B cell (primary cell): ENCODE measurements at regions not wholly inside any gene's neighbourhood (a gene's known extent, or its start where the extent isn't known, plus 50 kb on each side); places are given as distances from the start of the nearest gene placed in this dataset.

Source experiments
- ATAC-seq: fragments of 200-7000 bp; cut with Tn5 transposase; one replicate; pipeline ENCODE4 v1.10.0; 2021; ENCODE audit warnings: low read depth, mild to moderate bottlenecking, moderate number of reproducible peaks, moderate library complexity
- CTCF ChIA-PET: fragments of 350-600 bp; sonication (Branson Sonifier 250); formaldehyde crosslinking; loops from one replicate; lab custom pipeline; 2021; ENCODE audit warnings: antibody characterized with exemption, inconsistent platforms; lab: Charles Lee
- POLR2A ChIA-PET: fragments of 350-600 bp; sonication (Branson Sonifier 250); formaldehyde crosslinking; loops from one replicate; lab custom pipeline; 2021; ENCODE audit warnings: antibody characterized with exemption; lab: Charles Lee
- DNase-seq: peaks from one replicate; pipeline ENCODE4 v3.0.0; 2013
- H2AFZ ChIP-seq: 2 replicates; pipeline ENCODE4 v1.6.1; 2012; ENCODE audit warnings: mild to moderate bottlenecking, low read depth, low read length; ENCODE audit not compliant: insufficient read depth, poor library complexity, severe bottlenecking
- H3K27ac ChIP-seq, 2 donors: 1 replicate in 1 of 2; 2 replicates in 1 of 2; pipeline ENCODE4 v1.5.1; 2012 to 2013; ENCODE audit warnings: low read length in 2 of 2, mild to moderate bottlenecking in 2 of 2, moderate library complexity in 1 of 2
- H3K27me3 ChIP-seq, 4 experiments: fragments of 200-600 bp in 1 of 4; sonication (generic) in 1 of 4; replicated peaks in 1 of 4; 1 replicate in 2 of 4; 2 replicates in 2 of 4; pipeline versions ENCODE4 v1.6.1 to v1.7.0; 2013 to 2016; ENCODE audit warnings: low read length in 3 of 4, mild to moderate bottlenecking in 2 of 4, mixed read lengths in 1 of 4, moderate library complexity in 1 of 4; ENCODE audit not compliant: insufficient read depth in 4 of 4, control insufficient read depth in 3 of 4; ENCODE audit errors: control extremely low read depth in 1 of 4
- H3K36me3 ChIP-seq, 2 experiments: replicated peaks in 1 of 2; 1 replicate in 1 of 2; 2 replicates in 1 of 2; pipeline versions ENCODE4 v1.6.1 to v1.7.1; 2013; ENCODE audit warnings: low read length in 1 of 2; ENCODE audit not compliant: insufficient read depth in 2 of 2, control insufficient read depth in 1 of 2; ENCODE audit errors: control extremely low read depth in 1 of 2, extremely low read depth in 1 of 2
- H3K4me1 ChIP-seq, 2 donors: fragments of 200-600 bp in 1 of 2; sonication (generic) in 1 of 2; 1 replicate in 1 of 2; 2 replicates in 1 of 2; pipeline versions ENCODE4 v1.5.1 to v1.6.1; 2013 to 2017; ENCODE audit warnings: low read length in 2 of 2; ENCODE audit not compliant: control insufficient read depth in 2 of 2, insufficient read depth in 2 of 2
- H3K4me2 ChIP-seq: replicated peaks from 2 replicates; pipeline ENCODE3; 2012; ENCODE audit warnings: mild to moderate bottlenecking, low read depth, low read length; ENCODE audit not compliant: poor library complexity, severe bottlenecking
- H3K4me3 ChIP-seq, 5 experiments: fragments of 200-600 bp in 1 of 5; sonication (generic) in 1 of 5; 1 replicate in 3 of 5; 2 replicates in 2 of 5; pipeline versions ENCODE4 v1.5.1 to v1.7.0; 2011 to 2016; ENCODE audit warnings: low read length in 4 of 5, mild to moderate bottlenecking in 4 of 5, low read depth in 2 of 5, control low read depth in 1 of 5, moderate library complexity in 1 of 5; ENCODE audit not compliant: insufficient read depth in 1 of 5; ENCODE audit errors: control extremely low read depth in 1 of 5, extremely low read depth in 1 of 5
- H3K79me2 ChIP-seq: fragments of 200-600 bp; sonication (generic); one replicate; pipeline ENCODE4 v1.6.0; 2016; ENCODE audit warnings: low read length; ENCODE audit not compliant: control insufficient read depth, insufficient read depth
- H3K9ac ChIP-seq: fragments of 200-600 bp; sonication (generic); 2 replicates; pipeline ENCODE4 v1.6.1; 2017; ENCODE audit warnings: mild to moderate bottlenecking, low read length, moderate library complexity
- H3K9me3 ChIP-seq, 3 donors: one replicate each; pipeline versions ENCODE4 v1.6.1 to v1.7.1; 2013; ENCODE audit warnings: low read length in 2 of 3; ENCODE audit not compliant: control insufficient read depth in 2 of 3, insufficient read depth in 1 of 3; ENCODE audit errors: control extremely low read depth in 1 of 3
- H4K20me1 ChIP-seq: 2 replicates; pipeline ENCODE4 v1.6.0; 2012; ENCODE audit warnings: mild to moderate bottlenecking, low read length; ENCODE audit not compliant: insufficient read depth, control insufficient read depth, poor library complexity, severe bottlenecking
- H3K27ac Mint-ChIP-seq: one replicate; pipeline ENCODE4 v1.8.0; 2021; ENCODE audit warnings: mixed read lengths
- H3K27me3 Mint-ChIP-seq: one replicate; pipeline ENCODE4 v1.8.0; 2021; ENCODE audit warnings: mixed read lengths
- H3K4me1 Mint-ChIP-seq: one replicate; pipeline ENCODE4 v1.8.0; 2021; ENCODE audit warnings: mixed read lengths
- H3K4me3 Mint-ChIP-seq: one replicate; pipeline ENCODE4 v1.8.0; 2021; ENCODE audit warnings: mixed read lengths
- H3K9me3 Mint-ChIP-seq: one replicate; pipeline ENCODE4 v1.8.0; 2022; ENCODE audit warnings: mixed read lengths; ENCODE audit not compliant: insufficient read depth
- EZH2 ChIP-seq: IDR thresholded peaks from 2 replicates; pipeline ENCODE4 v1.6.1; 2012; ENCODE audit warnings: borderline replicate concordance, low read depth, mild to moderate bottlenecking, moderate library complexity, low read length; ENCODE audit not compliant: insufficient read depth, poor library complexity, severe bottlenecking
- WGBS: methylation state at CpG from one replicate; pipeline ENCODE4 v1.1.5; 2013; ENCODE audit warnings: missing lambda C conversion rate; ENCODE audit not compliant: insufficient coverage; 5-methylcytosine and 5-hydroxymethylcytosine counted together
- intact Hi-C: fragments of 100-400 bp; cut with micrococcal nuclease; formaldehyde crosslinking; loops from one replicate; pipeline ENCODE4 v1.10.0; 2022
- TF ChIP-seq, protein P1 (sequence below): fragments of 200-600 bp; IDR thresholded peaks from one replicate; pipeline ENCODE4 v1.8.0; 2022; ENCODE audit warnings: antibody characterized with exemption, mild to moderate bottlenecking

DNA sequence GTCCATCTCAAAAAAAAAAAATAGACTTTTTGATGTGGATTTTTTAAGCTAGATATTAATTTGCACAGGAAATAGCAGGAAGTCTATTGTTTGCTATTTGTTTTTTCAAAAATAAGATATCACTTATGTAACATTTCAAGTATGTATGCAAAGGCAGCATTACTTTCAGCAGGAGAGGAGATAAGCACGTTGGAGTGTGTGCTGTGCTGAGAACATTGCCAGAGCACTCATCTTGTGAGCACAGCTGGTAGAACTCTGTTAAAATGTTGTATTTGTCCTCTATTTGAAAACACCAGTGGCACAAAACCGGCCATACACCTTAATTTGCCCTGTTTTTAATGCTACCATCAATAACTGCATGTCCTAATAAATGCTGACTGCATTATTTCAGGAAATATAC lies 1061.9 kb upstream of the CDH18 start:
- H3K4me1 ChIP-seq, result no peaks in the 10 kb centered on the region
- no peak overlapping the region for H3K4me2 ChIP-seq
- H3K79me2 ChIP-seq, result no peaks in the 10 kb centered on the region
- no peak overlapping the region for H3K4me3 Mint-ChIP-seq
- ATAC-seq (no peak), DNase-seq (no peak)
- intact Hi-C loops, result loop anchor here (10.0 kb wide), 1 partner anchor 75 kb away; no protein-coding TSS in a partner anchor
- H4K20me1 ChIP-seq, result no peaks in the 10 kb centered on the region
- H3K27me3 ChIP-seq, result no peaks in the 10 kb centered on the region
- H3K27ac Mint-ChIP-seq, result no peak overlapping the region
- no peak overlapping the region for H3K27ac ChIP-seq
- CTCF ChIA-PET, result no interaction called here
- no peak overlapping the region for H3K9ac ChIP-seq
- H3K36me3 ChIP-seq, result no peaks in the 10 kb centered on the region
- no peak for TF ChIP-seq EZH2
- TF ChIP-seq, protein P1, sequence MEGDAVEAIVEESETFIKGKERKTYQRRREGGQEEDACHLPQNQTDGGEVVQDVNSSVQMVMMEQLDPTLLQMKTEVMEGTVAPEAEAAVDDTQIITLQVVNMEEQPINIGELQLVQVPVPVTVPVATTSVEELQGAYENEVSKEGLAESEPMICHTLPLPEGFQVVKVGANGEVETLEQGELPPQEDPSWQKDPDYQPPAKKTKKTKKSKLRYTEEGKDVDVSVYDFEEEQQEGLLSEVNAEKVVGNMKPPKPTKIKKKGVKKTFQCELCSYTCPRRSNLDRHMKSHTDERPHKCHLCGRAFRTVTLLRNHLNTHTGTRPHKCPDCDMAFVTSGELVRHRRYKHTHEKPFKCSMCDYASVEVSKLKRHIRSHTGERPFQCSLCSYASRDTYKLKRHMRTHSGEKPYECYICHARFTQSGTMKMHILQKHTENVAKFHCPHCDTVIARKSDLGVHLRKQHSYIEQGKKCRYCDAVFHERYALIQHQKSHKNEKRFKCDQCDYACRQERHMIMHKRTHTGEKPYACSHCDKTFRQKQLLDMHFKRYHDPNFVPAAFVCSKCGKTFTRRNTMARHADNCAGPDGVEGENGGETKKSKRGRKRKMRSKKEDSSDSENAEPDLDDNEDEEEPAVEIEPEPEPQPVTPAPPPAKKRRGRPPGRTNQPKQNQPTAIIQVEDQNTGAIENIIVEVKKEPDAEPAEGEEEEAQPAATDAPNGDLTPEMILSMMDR, result no peak
- POLR2A ChIA-PET, result no interaction called here
- H3K4me3 ChIP-seq, result no peak overlapping the region
- no peaks in the 10 kb centered on the region for H3K9me3 Mint-ChIP-seq
- H3K4me1 Mint-ChIP-seq, result no peaks in the 10 kb centered on the region
- H3K27me3 Mint-ChIP-seq, result no peaks in the 10 kb centered on the region
- no CpG with 5 or more reads among the region's 2 CpGs for WGBS
- no peak overlapping the region for H2AFZ ChIP-seq
- peaks cover 0 to 8% (median 0%) of the 10 kb centered on the region in 3 donors for H3K9me3 ChIP-seq

DNA sequence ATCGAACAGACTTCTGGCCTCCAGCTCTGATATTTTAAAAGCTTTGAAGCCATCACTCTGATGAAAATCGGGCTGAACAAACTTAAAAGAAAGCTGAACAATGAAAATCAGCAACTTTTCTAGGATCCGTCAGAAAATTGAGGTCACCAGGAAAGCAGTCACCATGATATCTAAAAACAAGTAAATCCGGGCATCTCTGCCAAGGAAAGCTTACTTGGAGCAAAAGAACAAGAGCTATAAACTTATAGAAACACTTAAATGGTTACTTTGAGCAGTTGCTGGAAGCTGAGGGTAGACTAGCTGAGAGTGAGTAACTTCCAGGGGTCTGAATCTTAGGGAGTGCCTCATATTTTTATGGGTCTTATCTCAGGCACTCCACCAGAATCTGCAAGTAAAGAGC lies 1043.0 kb upstream of the CDH18 start:
- H3K36me3 ChIP-seq, result no peaks in the 10 kb centered on the region
- no peak overlapping the region for H3K27ac ChIP-seq
- DNase-seq (no peak), ATAC-seq (no peak)
- no peak overlapping the region for H3K27ac Mint-ChIP-seq
- H3K9ac ChIP-seq, result no peak overlapping the region
- intact Hi-C loops, result no loop called here
- H3K4me3 ChIP-seq, result no peak overlapping the region
- WGBS, result 71% methylated on average over 2 of the region's 4 CpGs
- H3K4me1 Mint-ChIP-seq, result no peaks in the 10 kb centered on the region
- H3K9me3 ChIP-seq, result no peaks in the 10 kb centered on the region
- no peak overlapping the region for H3K4me3 Mint-ChIP-seq
- CTCF ChIA-PET, result no interaction called here
- H3K27me3 Mint-ChIP-seq, result no peaks in the 10 kb centered on the region
- H4K20me1 ChIP-seq, result no peaks in the 10 kb centered on the region
- H3K79me2 ChIP-seq, result no peaks in the 10 kb centered on the region
- H3K9me3 Mint-ChIP-seq, result no peaks in the 10 kb centered on the region
- no peaks in the 10 kb centered on the region for H3K27me3 ChIP-seq
- H3K4me2 ChIP-seq, result no peak overlapping the region
- H2AFZ ChIP-seq, result no peak overlapping the region
- POLR2A ChIA-PET, result no interaction called here
- H3K4me1 ChIP-seq, result no peaks in the 10 kb centered on the region
- TF ChIP-seq EZH2, result no peak
- TF ChIP-seq, protein P1, result no peak
